ENCODE measurements at regions not wholly inside any gene's neighbourhood (a gene's known extent, or its start where the extent isn't known, plus 50 kb on each side); places are given as distances from the start of the nearest gene placed in this dataset.

DNA sequence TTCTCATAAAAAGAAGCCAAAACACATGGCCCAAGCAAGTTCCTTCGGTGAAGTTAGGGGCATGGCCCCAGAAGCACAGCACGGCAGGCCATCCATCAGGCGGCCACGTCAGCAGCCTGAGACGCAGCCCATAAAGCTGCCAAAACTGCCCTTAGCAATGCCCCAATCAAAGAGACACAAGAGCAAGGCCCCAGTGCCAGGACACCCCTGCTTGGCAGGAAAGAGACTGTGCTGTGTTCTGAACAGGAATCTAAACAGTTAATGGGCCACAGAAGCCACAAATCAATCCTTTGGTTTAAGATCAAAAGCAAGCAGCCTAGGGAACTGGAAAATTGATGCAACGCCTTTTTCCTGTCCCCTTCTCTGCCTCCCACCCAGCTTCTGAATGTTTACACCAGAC, 497.0 kb upstream of the USP24 start:
- ATAC-seq = no peak
- intact Hi-C loops (cut with DNase I) = no loop called here
- no peak for DNase-seq (ENCODE audit: missing footprints)

DNA sequence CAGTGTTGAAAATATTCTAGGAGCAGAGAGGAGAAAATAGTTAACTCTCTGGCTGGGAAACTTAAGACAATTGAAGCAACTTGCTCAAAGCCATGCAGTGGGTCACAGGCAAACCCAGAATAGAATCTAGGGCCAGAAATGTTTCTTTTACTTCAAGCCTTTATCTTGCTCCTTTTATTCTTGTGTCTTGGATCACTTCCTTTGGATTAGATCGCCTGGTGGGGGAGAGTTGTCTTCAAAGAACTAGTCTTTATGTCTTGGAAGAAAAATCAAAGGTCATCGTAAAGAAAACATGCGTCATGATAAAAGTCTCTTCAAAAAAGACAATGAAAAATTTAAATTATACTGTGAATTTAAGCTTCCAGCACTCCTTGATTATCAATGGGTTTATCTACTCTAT, 493.6 kb upstream of the USP24 start:
- intact Hi-C loops (cut with DNase I) = no loop called here

DNA sequence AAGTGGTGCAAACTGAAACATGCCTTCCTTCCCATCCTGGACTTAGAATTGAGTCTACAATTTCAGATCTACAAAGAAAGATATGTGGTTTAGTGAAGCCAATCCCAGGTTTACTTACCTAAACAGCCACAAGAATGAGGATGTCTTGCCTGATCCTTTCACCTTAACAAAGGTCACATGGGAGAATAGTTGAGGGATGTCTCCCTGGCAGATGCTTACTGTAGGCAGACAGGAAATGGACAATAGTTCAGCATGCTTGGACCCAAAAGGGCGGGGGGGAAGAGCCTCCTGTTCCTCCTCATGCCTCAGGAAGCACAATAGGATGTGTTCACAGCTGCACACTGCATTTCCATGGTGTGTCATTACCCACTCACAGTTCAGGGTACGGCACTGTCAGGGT, 492.7 kb upstream of the USP24 start:
- intact Hi-C loops (cut with DNase I) = no loop called here
- ATAC-seq = no peak
- DNase-seq (ENCODE audit: missing footprints) = no peak

More for the DNA sequence above, 493.6 kb upstream of the USP24 start:
- no peak for DNase-seq (ENCODE audit: missing footprints)
- ATAC-seq = no peak

DNA sequence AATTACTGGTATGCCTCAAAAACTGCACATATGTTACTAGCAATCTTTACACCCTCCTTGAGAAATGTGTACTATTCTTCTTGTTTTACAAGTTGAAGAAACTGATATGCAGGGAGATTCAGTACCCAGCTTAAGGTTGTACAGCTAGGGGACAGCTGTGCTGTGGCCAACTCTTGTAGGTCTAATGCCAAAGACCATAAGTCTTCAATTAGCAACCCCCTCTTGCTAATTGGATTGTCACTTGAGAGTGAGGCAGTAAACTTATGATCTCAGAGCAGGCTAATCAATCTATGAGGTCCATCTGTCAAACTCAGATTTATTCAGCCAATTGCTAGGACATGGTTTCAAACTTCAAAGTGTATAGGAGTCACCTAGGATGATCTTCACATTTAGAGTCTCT, 492.0 kb upstream of the USP24 start:
- intact Hi-C loops (cut with DNase I) = no loop called here
- ATAC-seq (no peak), DNase-seq (ENCODE audit: missing footprints) (no peak)

DNA sequence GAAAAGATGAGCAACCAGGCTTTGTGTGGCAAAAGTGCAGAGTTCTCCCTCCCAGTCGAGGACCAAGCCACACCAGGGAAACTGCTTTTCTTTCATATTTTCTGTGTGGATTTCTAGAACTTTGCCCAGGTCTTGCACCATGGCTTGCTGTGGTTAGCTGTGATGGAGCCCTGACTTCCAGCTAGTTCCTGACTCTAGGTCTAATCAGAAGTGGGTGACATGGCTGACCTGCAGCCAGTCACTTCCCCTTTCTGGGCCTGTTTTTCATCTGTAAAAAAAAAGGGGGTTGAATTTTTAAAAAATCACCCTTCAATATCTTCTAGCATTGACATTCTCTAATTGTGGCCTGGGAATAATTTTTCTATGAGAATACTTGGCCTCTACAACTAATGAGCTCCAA, 491.2 kb upstream of the USP24 start:
- intact Hi-C loops (cut with DNase I) = no loop called here
- ATAC-seq = no peak
- DNase-seq (ENCODE audit: missing footprints) = no peak

DNA sequence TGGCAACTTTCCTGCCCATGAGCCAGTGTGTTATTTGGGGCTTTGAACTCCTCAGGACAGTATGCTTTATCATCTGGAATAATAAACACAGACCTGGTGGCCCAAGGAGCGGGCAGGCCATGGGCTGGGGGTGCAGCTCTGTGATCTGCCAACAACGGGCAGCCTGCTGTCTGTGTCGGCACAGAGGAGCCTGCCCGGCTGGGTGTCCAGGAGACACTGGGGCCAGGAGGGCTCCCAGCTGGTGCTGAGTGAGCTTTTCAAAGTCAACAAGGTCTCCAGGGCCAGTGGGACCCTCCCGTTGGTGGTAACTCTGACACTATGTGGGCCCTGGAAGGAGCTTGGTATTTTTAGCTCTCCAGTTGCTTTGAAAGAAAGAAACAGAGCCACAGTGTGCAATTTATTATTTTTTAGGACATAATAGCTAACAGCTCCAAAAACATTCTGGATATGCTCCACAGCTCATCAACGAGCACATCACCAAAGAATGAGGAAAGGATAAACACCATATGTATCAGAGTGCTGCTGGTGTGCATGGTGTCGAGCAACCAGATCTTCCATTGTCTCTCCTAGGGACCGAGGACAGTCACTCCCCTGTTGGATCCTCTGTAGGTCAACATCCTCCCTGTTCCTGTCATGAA, 488.7 kb upstream of the USP24 start:
- DNase-seq (ENCODE audit: missing footprints) = no peak
- intact Hi-C loops (cut with DNase I) = no loop called here
- ATAC-seq = no peak

DNA sequence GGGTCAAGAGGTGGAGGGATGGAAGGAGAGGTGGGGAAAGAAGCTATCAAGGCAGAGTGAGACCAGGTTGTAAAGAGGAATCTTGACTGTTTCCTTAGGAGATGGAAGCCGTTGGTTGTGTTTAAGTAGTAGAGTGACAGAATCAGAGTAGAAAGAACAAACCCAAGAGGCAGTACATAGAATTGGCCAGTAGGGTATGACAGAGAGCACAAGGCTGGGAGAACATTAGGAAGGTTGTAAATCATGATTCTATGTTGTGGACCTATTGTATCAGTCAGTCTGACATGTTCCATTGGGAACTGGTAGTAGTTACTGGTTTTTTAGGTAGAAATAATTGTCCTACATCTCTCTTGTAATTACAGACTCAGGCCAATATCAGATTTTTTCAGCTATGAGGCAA, 486.9 kb upstream of the USP24 start:
- ATAC-seq = no peak
- DNase-seq (ENCODE audit: missing footprints) = no peak
- intact Hi-C loops (cut with DNase I) = no loop called here

DNA sequence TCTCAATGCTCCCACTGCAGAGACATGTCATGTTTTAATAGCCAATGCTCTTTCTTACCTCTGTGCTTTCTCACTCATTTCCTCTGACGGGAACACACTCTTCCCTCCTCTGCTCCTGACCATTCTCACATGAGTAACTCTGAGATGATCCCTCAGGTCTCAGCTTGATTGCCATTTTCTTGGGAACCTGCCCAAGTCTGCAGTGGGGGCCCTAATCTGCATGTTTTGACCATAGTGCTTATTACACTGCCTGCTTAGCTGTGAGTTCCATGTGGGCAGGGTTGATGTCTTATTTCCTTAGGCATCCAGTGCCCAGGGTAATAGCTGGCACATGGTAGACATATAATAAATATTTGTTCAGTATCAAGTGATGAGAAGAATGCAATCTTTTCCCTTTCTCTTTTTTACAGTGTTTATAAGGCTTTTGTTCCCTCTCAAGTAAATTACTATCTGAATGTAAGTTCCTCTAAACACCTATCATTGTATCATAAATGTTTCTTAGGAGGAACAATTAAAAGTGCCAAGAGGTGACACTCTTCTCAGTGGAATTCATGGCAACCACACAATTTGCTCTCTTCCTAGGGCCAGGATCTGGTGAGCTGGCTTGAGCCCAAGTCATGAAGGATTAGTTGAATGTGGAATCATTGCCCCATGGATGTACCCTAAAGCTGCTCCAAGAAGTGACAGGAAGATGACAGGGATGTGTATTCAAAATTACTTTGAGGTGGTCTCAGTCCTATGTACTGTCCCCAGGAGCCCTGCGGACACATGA, 485.4 kb upstream of the USP24 start:
- intact Hi-C loops (cut with DNase I) = no loop called here
- DNase-seq (ENCODE audit: missing footprints) (no peak), ATAC-seq (no peak)

DNA sequence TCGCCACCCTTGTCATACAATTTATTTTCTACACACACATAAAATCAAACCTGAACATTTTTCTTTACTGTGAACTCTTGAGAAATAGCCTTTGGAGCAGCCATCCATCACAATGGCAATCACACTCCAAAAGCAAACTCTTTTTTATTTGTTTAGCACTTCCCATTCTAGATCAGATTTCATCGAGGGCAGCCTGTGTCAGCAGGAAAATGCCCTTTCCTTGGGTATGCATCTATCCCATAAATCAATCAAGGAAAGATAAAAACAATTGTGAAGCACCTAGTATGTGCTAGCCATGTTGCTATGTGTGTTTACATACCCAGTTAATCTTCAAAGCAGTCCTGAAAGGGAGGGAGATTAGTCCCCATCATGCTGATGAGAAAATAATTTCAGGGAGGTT, 484.1 kb upstream of the USP24 start:
- no peak for ATAC-seq
- no peak for DNase-seq (ENCODE audit: missing footprints)
- intact Hi-C loops (cut with DNase I) = no loop called here

DNA sequence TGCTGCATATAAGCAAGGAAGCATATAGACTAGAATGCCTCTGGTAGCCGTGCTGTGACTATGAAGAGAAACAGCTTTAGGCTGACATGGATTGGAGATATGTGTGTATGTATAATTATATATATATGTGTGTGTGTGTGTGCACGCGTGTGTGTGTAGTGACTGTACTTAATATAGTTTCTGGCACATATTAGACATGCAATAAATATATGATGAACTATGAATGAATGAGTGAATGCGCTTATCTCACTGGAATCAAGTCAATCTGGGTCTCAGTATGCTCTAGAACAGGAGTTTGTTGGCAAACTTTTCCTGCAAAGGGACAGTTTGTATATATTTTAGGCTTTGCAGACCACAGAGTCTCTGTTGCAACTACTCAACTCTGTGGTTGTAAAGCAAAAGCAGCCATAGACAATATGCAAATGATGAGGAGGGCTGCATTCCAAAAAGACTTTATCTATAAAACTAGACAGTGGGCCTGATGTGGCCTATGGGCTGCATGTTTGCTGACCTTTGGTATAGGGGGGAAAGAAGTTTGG, 482.9 kb upstream of the USP24 start:
- intact Hi-C loops (cut with DNase I) = no loop called here
- ATAC-seq = no peak
- DNase-seq (ENCODE audit: missing footprints) = no peak

DNA sequence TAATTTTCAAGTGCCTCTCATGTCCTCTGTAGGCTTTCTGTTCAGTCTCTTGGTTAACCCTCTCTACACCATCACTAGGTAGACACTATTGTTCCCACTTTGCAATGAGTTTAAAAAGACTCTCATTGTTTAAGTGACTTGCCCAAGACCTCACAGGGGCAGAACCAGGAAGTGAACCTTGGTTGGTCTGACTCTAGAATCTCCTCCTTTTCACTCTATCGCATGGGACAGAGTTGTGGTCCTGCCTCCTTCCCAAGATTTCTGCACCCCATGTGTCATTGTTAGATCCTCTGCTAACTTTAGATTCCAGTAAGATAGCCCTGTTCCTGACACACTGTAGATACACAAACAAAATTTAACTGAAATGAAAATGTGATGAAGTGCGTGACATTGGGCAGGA, 481.7 kb upstream of the USP24 start:
- intact Hi-C loops (cut with DNase I) = no loop called here
- DNase-seq (ENCODE audit: missing footprints) (no peak), ATAC-seq (no peak)

DNA sequence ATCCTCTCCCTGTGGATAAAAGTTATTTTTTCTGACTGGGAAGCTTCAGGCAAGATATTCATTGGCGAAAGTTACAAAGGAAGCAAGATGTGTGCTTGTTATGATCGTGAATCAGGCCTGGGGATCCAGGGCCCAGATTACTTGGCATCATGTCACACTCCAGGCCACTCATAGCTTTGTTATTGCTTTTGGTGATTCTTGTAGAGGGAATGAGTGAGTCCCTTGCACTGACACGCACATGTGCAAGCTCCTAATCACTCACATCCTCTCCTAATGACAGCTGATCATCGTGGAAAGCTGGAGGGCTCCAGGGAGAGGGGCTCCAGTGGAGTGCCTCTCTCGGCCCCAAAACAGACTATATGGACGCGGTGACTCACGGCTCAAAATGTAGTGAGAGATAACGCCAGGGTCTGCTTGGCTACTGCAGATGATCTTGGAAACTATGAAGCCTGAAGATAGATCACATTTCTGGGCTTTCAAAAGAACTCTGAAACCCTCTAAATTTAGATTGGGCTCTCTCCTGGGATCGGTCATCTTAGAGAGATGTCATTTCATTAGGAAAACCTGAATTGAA, 481.1 kb upstream of the USP24 start:
- ATAC-seq = peak; percentile 81
- DNase-seq (ENCODE audit: missing footprints) = no peak
- intact Hi-C loops (cut with DNase I) = no loop called here

DNA sequence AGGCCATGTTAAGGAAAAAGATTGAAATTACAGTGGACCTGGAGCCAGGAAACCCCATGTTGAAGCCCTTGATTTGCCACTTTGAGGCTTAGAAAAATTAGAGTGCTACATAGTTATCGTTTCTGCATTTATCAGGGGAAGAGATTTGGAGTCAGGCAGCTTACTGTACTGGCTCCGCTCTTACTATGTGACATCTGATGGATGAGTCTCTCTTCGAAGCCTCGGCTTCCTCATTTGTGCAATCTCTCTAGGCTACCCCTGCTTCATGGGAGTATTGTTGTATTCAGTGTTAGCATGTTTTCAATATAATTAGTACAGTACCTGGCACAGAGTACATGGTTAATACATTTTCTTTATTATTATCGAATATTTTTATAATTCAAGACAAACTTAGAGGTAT, 480.4 kb upstream of the USP24 start:
- intact Hi-C loops (cut with DNase I) = no loop called here
- no peak for ATAC-seq

DNA sequence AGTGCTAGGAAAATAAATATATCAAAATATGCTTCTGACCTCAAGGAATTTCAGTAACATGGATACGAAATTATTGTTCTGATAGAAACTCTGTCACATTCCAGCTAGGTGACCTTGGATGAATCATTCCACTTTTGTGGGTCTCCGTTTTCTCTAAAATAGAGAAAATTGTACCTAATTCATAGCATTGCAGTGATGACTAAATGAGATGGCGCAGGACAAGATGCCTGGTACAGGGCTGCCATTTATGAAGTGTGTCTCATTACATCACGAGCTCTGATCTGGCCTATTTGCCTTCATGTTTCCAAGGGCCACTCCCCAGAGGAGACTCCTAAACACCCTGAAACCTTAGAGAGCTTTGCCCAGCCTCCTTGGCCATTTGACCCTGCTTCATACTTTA, 480.0 kb upstream of the USP24 start:
- intact Hi-C loops (cut with DNase I) = no loop called here
- DNase-seq (ENCODE audit: missing footprints) = no peak
- no peak for ATAC-seq

More for the DNA sequence above, 480.4 kb upstream of the USP24 start:
- no peak for DNase-seq (ENCODE audit: missing footprints)

DNA sequence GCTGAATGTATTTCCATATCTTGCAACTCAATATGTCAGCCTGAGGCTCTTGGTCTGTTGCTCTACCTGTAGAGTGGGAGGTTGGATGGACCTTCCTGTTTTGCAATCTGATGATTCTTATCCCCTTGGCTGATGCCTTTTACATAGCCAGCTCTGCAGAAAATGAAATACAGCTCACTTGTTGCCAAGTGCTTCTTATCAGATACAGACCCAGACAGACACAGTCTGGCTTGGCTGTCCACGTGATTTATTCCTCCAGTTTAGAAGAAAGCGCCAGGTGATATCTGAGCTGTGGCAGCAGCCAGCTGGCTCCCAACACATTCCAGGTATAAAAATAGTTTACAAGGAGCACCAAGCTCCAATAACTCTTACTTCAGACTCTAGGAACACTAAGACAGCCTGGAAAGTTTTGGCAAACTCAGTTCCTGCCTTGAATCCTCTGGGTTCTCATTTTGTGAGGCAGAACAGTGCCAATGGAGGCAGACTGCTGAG, 479.2 kb upstream of the USP24 start:
- no peak for ATAC-seq
- no peak for DNase-seq (ENCODE audit: missing footprints)
- intact Hi-C loops (cut with DNase I) = no loop called here

DNA sequence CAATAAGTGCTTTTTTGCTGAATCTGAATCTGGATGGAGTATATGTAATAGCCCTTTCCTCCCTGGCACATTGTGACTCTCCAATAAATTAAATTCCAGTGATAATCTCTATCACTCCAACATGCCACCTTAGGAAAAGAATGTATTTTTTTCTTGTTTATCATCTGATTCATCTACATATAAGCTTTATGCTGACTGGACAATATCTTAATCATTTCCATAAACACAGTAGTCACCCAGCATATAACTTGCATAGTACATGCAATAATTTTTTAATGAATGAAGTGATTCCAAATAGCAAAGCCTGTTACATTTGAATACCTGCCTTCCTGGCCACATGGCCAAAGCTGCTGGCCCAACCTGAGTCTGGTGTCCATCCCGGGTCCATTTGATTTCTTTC, 477.6 kb upstream of the USP24 start:
- ATAC-seq (no peak), DNase-seq (ENCODE audit: missing footprints) (no peak)
- intact Hi-C loops (cut with DNase I) = no loop called here

DNA sequence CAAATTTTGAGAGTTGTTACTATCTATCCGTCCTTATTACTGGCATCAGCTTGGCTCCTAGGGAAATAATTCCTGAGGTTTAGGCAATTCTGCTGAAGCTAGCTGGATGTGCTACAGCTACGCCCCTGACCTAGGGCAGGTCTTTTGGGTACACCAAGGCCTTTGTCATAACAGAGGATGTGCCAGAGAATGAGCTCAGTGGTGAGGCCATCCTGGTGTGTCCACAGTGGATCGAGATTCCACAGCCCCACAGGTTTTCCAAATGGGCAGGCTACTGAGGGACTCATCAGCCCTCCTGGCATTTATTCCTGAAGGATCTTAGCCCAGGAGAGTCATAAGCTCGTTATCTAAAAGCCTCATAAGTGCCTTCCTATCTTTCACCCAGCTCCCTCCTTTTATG, 475.2 kb upstream of the USP24 start:
- no peak for DNase-seq (ENCODE audit: missing footprints)
- intact Hi-C loops (cut with DNase I) = no loop called here
- ATAC-seq = peak; percentile 61

DNA sequence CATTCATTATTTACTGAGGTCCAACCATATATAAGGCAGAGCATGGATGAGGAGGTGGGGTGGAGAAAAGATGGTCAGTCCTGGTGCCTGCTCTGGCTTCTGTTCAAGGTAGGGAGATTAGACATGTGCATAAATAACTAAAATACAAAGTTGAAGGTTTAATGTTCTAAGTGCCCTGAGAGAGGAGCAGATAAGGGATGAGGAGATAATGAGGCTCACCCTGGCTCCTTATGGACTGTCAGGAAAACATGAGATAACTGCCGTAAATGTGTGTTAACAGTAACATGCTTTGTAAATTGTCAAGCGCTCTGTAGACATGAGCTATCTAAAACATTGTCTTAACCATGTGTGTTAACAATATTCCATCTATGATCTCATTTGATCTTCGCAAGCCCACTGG, 474.6 kb upstream of the USP24 start:
- DNase-seq (ENCODE audit: missing footprints) (no peak), ATAC-seq (no peak)
- intact Hi-C loops (cut with DNase I) = no loop called here

DNA sequence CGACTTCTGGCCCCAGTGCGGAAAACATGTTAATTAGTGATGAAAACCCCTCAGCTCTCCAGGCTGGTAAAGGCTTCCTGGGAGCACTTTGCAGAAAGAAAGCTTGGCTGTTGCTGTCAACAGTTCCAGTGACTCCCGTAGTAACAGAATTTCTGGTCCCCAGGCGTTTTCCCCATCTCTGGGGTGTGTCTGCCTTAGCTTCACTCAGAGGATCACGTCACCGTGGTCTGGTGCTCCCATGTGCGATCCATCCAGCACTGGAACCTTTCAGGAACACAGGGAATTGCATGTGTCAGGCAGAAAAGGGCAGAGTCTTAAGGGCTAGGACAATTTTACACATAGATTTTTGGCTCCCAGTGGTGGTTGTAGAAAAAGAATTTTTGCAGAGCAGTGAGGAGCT, 470.4 kb upstream of the USP24 start:
- DNase-seq (ENCODE audit: missing footprints) (no peak), ATAC-seq (peak; percentile 94)
- intact Hi-C loops (cut with DNase I) = no loop called here

DNA sequence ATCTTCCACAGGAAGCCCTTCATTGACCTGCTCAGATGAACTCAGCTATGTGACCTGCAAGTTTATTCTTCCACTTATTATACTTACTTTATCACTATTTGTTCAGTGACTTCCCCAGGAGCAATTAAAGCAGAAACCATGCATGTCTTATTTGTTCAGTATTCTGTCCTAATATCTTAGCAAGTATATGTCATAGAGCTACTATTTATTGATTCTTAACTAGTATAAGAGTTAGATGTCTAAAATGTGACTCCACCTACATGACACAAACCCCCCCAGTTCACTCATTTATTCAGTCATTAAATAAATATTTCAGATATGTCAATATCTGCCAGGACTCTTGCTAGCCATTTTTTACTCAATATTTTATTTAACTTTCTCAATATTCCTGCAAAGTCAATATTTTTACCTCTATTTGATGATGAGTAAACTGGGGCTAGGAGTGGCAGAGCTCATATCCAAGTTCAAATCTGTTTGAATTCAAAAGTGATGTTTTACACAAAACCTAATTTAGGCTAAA, 469.0 kb upstream of the USP24 start:
- DNase-seq (ENCODE audit: missing footprints) = no peak
- intact Hi-C loops (cut with DNase I) = no loop called here
- no peak for ATAC-seq

Measured in Right ventricle myocardium inferior (tissue), 1 donor.